MCF 10A (cell line): ENCODE measurements at regions not wholly inside any gene's neighbourhood (a gene's known extent, or its start where the extent isn't known, plus 50 kb on each side); places are given as distances from the start of the nearest gene placed in this dataset.

Experiments used
- BruUV-seq: library from RNA; stranded (reverse); fragments of 400-500 nt; replicated peaks from 2 replicates; lab custom pipeline; 2021; lab: Mats Ljungman, UMichigan
- CTCF ChIA-PET: fragments of 300-600 bp; sonication (Branson Sonifier 250); formaldehyde crosslinking; extraction: SDS; loops from one replicate; lab custom pipeline; 2021; ENCODE audit warnings: antibody characterized with exemption, inconsistent platforms; lab: Yijun Ruan, JAX
- POLR2A ChIA-PET: fragments of 300-600, 350-650 bp; sonication (Branson Sonifier 250); formaldehyde crosslinking; extraction: SDS; loops from one replicate; lab custom pipeline; 2020; ENCODE audit warnings: antibody characterized with exemption, inconsistent platforms; lab: Yijun Ruan, JAX
- DNase-seq: peaks from one replicate; pipeline ENCODE4 v3.0.0-alpha.2; 2018; ENCODE audit not compliant: unreplicated experiment
- H3K27ac Mint-ChIP-seq: one replicate; pipeline ENCODE4 v1.8.0; 2022; ENCODE audit warnings: mild to moderate bottlenecking, low read depth, mixed read lengths; ENCODE audit not compliant: unreplicated experiment
- H3K27me3 Mint-ChIP-seq: one replicate; pipeline ENCODE4 v1.8.0; 2022; ENCODE audit warnings: mixed read lengths; ENCODE audit not compliant: insufficient read depth, unreplicated experiment
- H3K36me3 Mint-ChIP-seq: one replicate; pipeline ENCODE4 v1.8.0; 2022; ENCODE audit warnings: mild to moderate bottlenecking, moderate library complexity, mixed read lengths; ENCODE audit not compliant: insufficient read depth, unreplicated experiment
- H3K4me1 Mint-ChIP-seq: one replicate; pipeline ENCODE4 v1.8.0; 2022; ENCODE audit warnings: mixed read lengths; ENCODE audit not compliant: insufficient read depth, unreplicated experiment
- H3K4me3 Mint-ChIP-seq: one replicate; pipeline ENCODE4 v1.8.0; 2022; ENCODE audit warnings: mild to moderate bottlenecking, moderate library complexity, mixed read lengths; ENCODE audit not compliant: unreplicated experiment
- H3K9me3 Mint-ChIP-seq: one replicate; pipeline ENCODE4 v1.8.0; 2022; ENCODE audit warnings: mixed read lengths; ENCODE audit not compliant: unreplicated experiment
- intact Hi-C: fragments of 100-400 bp; cut with micrococcal nuclease; formaldehyde crosslinking; loops from 2 replicates; pipeline ENCODE4 v1.14.1; 2022
- TF ChIP-seq, protein P1 (sequence below): fragments of 200-600 bp; IDR thresholded peaks from one replicate; pipeline ENCODE4 v1.8.0; 2022; ENCODE audit warnings: antibody characterized with exemption, mild to moderate bottlenecking; ENCODE audit not compliant: unreplicated experiment

GRCh38 chr2:149664896-149665295 lies 77.3 kb upstream of the MMADHC start:
- BruUV-seq: no TSS peak
- Mint-ChIP-seq H3K27me3 (no peaks in the 10 kb centered on the region), H3K36me3 (no peaks in the 10 kb centered on the region), H3K4me3 (no peak overlapping the region), H3K9me3 (no peaks in the 10 kb centered on the region), H3K27ac (no peak overlapping the region), H3K4me1 (peaks cover 6% of the 10 kb centered on the region)
- CTCF ChIA-PET: interaction anchor here (0.7 to 1.0 kb wide), 2 partner anchors 70 to 1114 kb away, joined by 3 to 5 read pairs; no protein-coding TSS in a partner anchor
- POLR2A ChIA-PET: no interaction called here
- intact Hi-C loops: no loop called here
- DNase-seq: no peak
- TF ChIP-seq, protein P1, sequence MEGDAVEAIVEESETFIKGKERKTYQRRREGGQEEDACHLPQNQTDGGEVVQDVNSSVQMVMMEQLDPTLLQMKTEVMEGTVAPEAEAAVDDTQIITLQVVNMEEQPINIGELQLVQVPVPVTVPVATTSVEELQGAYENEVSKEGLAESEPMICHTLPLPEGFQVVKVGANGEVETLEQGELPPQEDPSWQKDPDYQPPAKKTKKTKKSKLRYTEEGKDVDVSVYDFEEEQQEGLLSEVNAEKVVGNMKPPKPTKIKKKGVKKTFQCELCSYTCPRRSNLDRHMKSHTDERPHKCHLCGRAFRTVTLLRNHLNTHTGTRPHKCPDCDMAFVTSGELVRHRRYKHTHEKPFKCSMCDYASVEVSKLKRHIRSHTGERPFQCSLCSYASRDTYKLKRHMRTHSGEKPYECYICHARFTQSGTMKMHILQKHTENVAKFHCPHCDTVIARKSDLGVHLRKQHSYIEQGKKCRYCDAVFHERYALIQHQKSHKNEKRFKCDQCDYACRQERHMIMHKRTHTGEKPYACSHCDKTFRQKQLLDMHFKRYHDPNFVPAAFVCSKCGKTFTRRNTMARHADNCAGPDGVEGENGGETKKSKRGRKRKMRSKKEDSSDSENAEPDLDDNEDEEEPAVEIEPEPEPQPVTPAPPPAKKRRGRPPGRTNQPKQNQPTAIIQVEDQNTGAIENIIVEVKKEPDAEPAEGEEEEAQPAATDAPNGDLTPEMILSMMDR: no peak

DNA sequence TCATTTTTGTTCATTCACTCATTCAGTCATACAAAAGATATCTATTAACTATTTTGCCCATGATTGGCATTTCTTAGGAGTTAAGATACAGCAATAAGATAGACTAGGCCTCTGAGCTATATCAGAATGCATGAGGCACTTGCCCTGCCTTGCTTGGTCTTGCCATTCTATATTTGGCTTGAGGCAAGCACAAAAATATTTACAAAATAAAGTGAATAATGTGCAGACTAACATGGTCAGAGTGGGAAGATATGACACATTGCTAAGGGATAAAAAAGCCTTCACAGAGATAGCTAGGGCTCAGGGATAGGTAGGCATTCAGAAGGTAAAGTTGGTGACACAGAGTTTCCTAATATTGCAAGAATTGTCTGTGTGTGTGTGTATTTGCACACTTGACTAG lies 75.0 kb upstream of the MMADHC start:
- no peak for DNase-seq
- Mint-ChIP-seq H3K4me3 (no peak overlapping the region), H3K27me3 (no peaks in the 10 kb centered on the region), H3K27ac (no peak overlapping the region), H3K4me1 (peaks cover 6% of the 10 kb centered on the region), H3K9me3 (no peaks in the 10 kb centered on the region), H3K36me3 (no peaks in the 10 kb centered on the region)
- intact Hi-C loops: no loop called here
- no TSS peak for BruUV-seq
- CTCF ChIA-PET: interaction anchor here (1.3 kb wide), 1 partner anchor 17 kb away, joined by 3 read pairs; no protein-coding TSS in a partner anchor
- POLR2A ChIA-PET: interaction anchor here (1.6 kb wide), 1 partner anchor 13 kb away, joined by 3 read pairs; no protein-coding TSS in a partner anchor
- TF ChIP-seq, protein P1: no peak

DNA sequence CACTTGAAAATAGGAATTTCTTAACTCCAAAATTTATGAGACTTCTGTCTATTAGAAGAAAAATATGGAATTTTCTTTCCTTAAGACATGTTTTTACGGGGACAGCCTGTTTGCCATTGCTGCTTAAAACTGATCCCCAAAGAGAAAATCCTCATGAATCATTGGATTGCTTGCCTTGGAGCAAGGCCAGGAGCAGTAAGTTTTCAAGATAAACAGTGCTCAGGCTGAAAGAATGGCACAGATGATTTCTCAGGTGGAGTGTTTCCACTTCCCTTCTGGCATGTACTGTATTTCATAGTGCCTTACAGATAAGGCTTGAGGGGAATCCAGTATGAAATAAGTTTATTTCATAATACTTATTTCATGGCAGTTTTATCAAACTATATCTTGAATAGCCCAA lies 74.3 kb upstream of the MMADHC start:
- CTCF ChIA-PET: no interaction called here
- intact Hi-C loops: no loop called here
- H3K27ac Mint-ChIP-seq: no peak overlapping the region
- POLR2A ChIA-PET: no interaction called here
- no TSS peak for BruUV-seq
- no peaks in the 10 kb centered on the region for H3K36me3 Mint-ChIP-seq
- TF ChIP-seq, protein P1: no peak
- peaks cover 6% of the 10 kb centered on the region for H3K4me1 Mint-ChIP-seq
- no peaks in the 10 kb centered on the region for H3K27me3 Mint-ChIP-seq
- H3K9me3 Mint-ChIP-seq: no peaks in the 10 kb centered on the region
- DNase-seq: peak; percentile 75
- no peak overlapping the region for H3K4me3 Mint-ChIP-seq

- H3K4me3 Mint-ChIP-seq: no peak overlapping the region
These were observed 71.0 kb upstream of the MMADHC start for GRCh38 chr2:149658553-149658952.

More at GRCh38 chr2:149658553-149658952, 71.0 kb upstream of the MMADHC start:
- Mint-ChIP-seq H3K9me3 (no peaks in the 10 kb centered on the region), H3K4me1 (peaks cover 6% of the 10 kb centered on the region), H3K27ac (no peak overlapping the region), H3K27me3 (no peaks in the 10 kb centered on the region), H3K36me3 (no peaks in the 10 kb centered on the region)
- no peak for DNase-seq
- intact Hi-C loops: no loop called here
- no TSS peak for BruUV-seq
- TF ChIP-seq, protein P1: no peak
- POLR2A ChIA-PET: no interaction called here
- CTCF ChIA-PET: no interaction called here
